ENCODE measurements at regions not wholly inside any gene's neighbourhood (a gene's known extent, or its start where the extent isn't known, plus 50 kb on each side); places are given as distances from the start of the nearest gene placed in this dataset.

- TF ChIP-seq KDM4A (IDR thresholded peaks at IDR 0.05; ENCODE audit: low read depth, low read length, severe bottlenecking) (no peak), CHD7 (IDR thresholded peaks at IDR 0.05; ENCODE audit: insufficient replicate concordance, low read length) (no peak)
Measured at GRCh38 chr2:16250466-16250865, 310.1 kb downstream of the MYCN start (continued).

Data from H1 (cell line).